GM12878 (cell line): ENCODE measurements at regions not wholly inside any gene's neighbourhood (a gene's known extent, or its start where the extent isn't known, plus 50 kb on each side); places are given as distances from the start of the nearest gene placed in this dataset.

ENCODE experiments used
- ATAC-seq: fragments of 200-7000 bp; cut with Tn5 transposase; 3 replicates; pipeline ENCODE4 v1.9.1; 2020; ENCODE audit warnings: mild to moderate bottlenecking, moderate library complexity
- BruUV-seq: library from RNA; stranded (reverse); fragments of 400-500 nt; replicated peaks from 2 replicates; lab custom pipeline; 2021; lab: Mats Ljungman, UMichigan
- CTCF ChIA-PET: fragments of 300-600 bp; sonication (Branson Sonifier 250); formaldehyde crosslinking; extraction: SDS; loops from one replicate; lab custom pipeline; 2021; ENCODE audit warnings: inconsistent platforms; lab: Yijun Ruan, JAX
- POLR2A ChIA-PET: fragments of 350-600 bp; formaldehyde crosslinking; extraction: SDS; loops from one replicate; lab custom pipeline; 2021; ENCODE audit warnings: inconsistent platforms; lab: Charles Lee
- RAD21 ChIA-PET: fragments of 300-600 bp; sonication (Branson Sonifier 250); formaldehyde crosslinking; loops from one replicate; lab custom pipeline; 2023; ENCODE audit warnings: antibody characterized with exemption; ENCODE audit not compliant: unreplicated experiment; lab: Charles Lee
- SMC1A ChIA-PET: fragments of 300-600 bp; sonication (Branson Sonifier 250); formaldehyde crosslinking; loops from one replicate; lab custom pipeline; 2023; ENCODE audit not compliant: unreplicated experiment, uncharacterized antibody; lab: Charles Lee
- DNase-seq: peaks from one replicate; pipeline ENCODE4 v3.0.0-alpha.2; 2011; ENCODE audit warnings: low read depth, low spot score
- FAIRE-seq: peaks from 3 replicates; lab custom pipeline; 2011; peaks lifted over from hg19 to GRCh38; lab: Jason Lieb, UNC
- H2AFZ ChIP-seq: 2 replicates; pipeline ENCODE4 v1.6.0; 2011; ENCODE audit warnings: low read depth, low read length, control low read depth; ENCODE audit not compliant: control insufficient read depth
- H3K27ac ChIP-seq: 2 replicates; pipeline ENCODE4 v1.5.1; 2011; ENCODE audit warnings: control low read depth; ENCODE audit not compliant: control insufficient read depth, insufficient read depth
- H3K27me3 ChIP-seq, 2 experiments: replicated peaks in 1 of 2; 2 replicates each; pipeline versions ENCODE4 v1.6.0 to v1.6.1; 2011; ENCODE audit warnings: low read length in 1 of 2; ENCODE audit not compliant: control insufficient read depth in 2 of 2, insufficient read depth in 2 of 2
- H3K36me3 ChIP-seq, 2 experiments: 2 replicates each; pipeline ENCODE4 v1.5.1; 2011; ENCODE audit warnings: low read length in 1 of 2; ENCODE audit not compliant: control insufficient read depth in 2 of 2, insufficient read depth in 2 of 2
- H3K4me1 ChIP-seq: 2 replicates; pipeline ENCODE4 v1.6.1; 2011; ENCODE audit warnings: mild to moderate bottlenecking, low read length, moderate library complexity, mixed read lengths; ENCODE audit not compliant: control insufficient read depth, insufficient read depth
- H3K4me2 ChIP-seq: 2 replicates; pipeline ENCODE4 v1.6.0; 2011; ENCODE audit warnings: control low read depth; ENCODE audit not compliant: control insufficient read depth, insufficient read depth
- H3K4me3 ChIP-seq: fragments of 200-600 bp; sonication (generic); 2 replicates; pipeline ENCODE4 v1.5.1; 2016
- H3K79me2 ChIP-seq: 2 replicates; pipeline ENCODE4 v1.6.0; 2011; ENCODE audit warnings: low read length; ENCODE audit not compliant: control insufficient read depth, insufficient read depth
- H3K9ac ChIP-seq: 2 replicates; pipeline ENCODE4 v1.8.0; 2011; ENCODE audit warnings: low read length, control low read depth, mixed read lengths; ENCODE audit not compliant: control insufficient read depth, insufficient read depth
- H3K9me3 ChIP-seq: replicated peaks from 3 replicates; pipeline ENCODE4 v1.5.1; 2011; ENCODE audit warnings: mild to moderate bottlenecking, low read length; ENCODE audit not compliant: control insufficient read depth, insufficient read depth
- H4K20me1 ChIP-seq: 2 replicates; pipeline ENCODE4 v1.6.0; 2011; ENCODE audit not compliant: control insufficient read depth, insufficient read depth
- BACH1 ChIP-seq: fragments of 450-650 bp; IDR thresholded peaks from 2 replicates; pipeline ENCODE4 v1.6.1; 2017; ENCODE audit warnings: mild to moderate bottlenecking, borderline replicate concordance
- BCLAF1 ChIP-seq: fragments of 450-650 bp; IDR thresholded peaks from 2 replicates; pipeline ENCODE4 v1.6.1; 2017; ENCODE audit warnings: antibody characterized with exemption, mild to moderate bottlenecking, moderate library complexity
- BMI1 ChIP-seq: fragments of 450-650 bp; IDR thresholded peaks from 2 replicates; pipeline ENCODE4 v1.6.1; 2016; ENCODE audit warnings: mild to moderate bottlenecking, moderate library complexity, borderline replicate concordance
- CBFB ChIP-seq: IDR thresholded peaks from 2 replicates; pipeline ENCODE4 v1.6.1; 2016; ENCODE audit warnings: antibody characterized with exemption, low read depth
- CHD1 ChIP-seq: IDR thresholded peaks from 2 replicates; pipeline ENCODE4 v1.6.1; 2012; ENCODE audit warnings: low read depth, low read length, improper control_type of control experiment
- DPF2 ChIP-seq: fragments of 450-650 bp; IDR thresholded peaks from 2 replicates; pipeline ENCODE4 v1.6.1; 2017; ENCODE audit warnings: mild to moderate bottlenecking
- ELK1 ChIP-seq: IDR thresholded peaks from 2 replicates; pipeline ENCODE4 v1.6.1; 2012; ENCODE audit warnings: low read depth, low read length, improper control_type of control experiment
- FOS ChIP-seq: IDR thresholded peaks from 3 replicates; pipeline ENCODE4 v1.6.1; 2011; ENCODE audit warnings: borderline replicate concordance; ENCODE audit not compliant: insufficient read length; ENCODE audit errors: extremely low read depth
- HDAC6 ChIP-seq: fragments of 200-600 bp; sonication (generic); IDR thresholded peaks from one replicate; pipeline ENCODE4 v1.8.0; 2017; ENCODE audit warnings: antibody characterized with exemption; ENCODE audit not compliant: unreplicated experiment
- HDGF ChIP-seq: fragments of 450-650 bp; IDR thresholded peaks from 2 replicates; pipeline ENCODE4 v1.6.1; 2016; ENCODE audit warnings: antibody characterized with exemption
- JUNB ChIP-seq: IDR thresholded peaks from 2 replicates; pipeline ENCODE4 v1.6.1; 2016; ENCODE audit warnings: antibody characterized with exemption, mild to moderate bottlenecking
- NFXL1 ChIP-seq: fragments of 450-650 bp; IDR thresholded peaks from 2 replicates; pipeline ENCODE4 v1.6.1; 2017; ENCODE audit warnings: antibody characterized with exemption, mild to moderate bottlenecking, borderline replicate concordance
- NRF1 ChIP-seq: conservative IDR thresholded peaks from 2 replicates; pipeline ENCODE4 v1.6.1; 2011; ENCODE audit warnings: mild to moderate bottlenecking, low read depth, low read length, improper control_type of control experiment
- POLR2AphosphoS5 ChIP-seq: IDR thresholded peaks from 2 replicates; pipeline ENCODE4 v1.6.1; 2011; ENCODE audit warnings: mild to moderate bottlenecking, low read length, inconsistent platforms
- POU2F2 ChIP-seq: IDR thresholded peaks from 3 replicates; pipeline ENCODE4 v1.6.1; 2011; ENCODE audit warnings: low read depth, mild to moderate bottlenecking, low read length, borderline replicate concordance
- RELB ChIP-seq: fragments of 450-650 bp; IDR thresholded peaks from 2 replicates; pipeline ENCODE4 v1.6.1; 2017; ENCODE audit warnings: low read depth, mild to moderate bottlenecking, moderate library complexity
- SP1 ChIP-seq: IDR thresholded peaks from one replicate; pipeline ENCODE4 v1.6.1; 2011; ENCODE audit warnings: low read depth, low read length
- SRF ChIP-seq, 2 experiments: IDR thresholded peaks; 2 replicates each; pipeline ENCODE4 v1.6.1; 2011; ENCODE audit warnings: low read depth in 2 of 2, low read length in 2 of 2, mild to moderate bottlenecking in 1 of 2, moderate library complexity in 1 of 2
- ZNF622 ChIP-seq: fragments of 450-650 bp; IDR thresholded peaks from 2 replicates; pipeline ENCODE4 v1.6.1; 2017; ENCODE audit warnings: mild to moderate bottlenecking, inconsistent platforms
- in situ Hi-C: fragments of 300-500 bp; cut with MboI; formaldehyde crosslinking; loops from 9 replicates; pipeline ENCODE4 v1.14.3; 2018; ENCODE audit warnings: mixed read lengths
- intact Hi-C: fragments of 100-400 bp; cut with micrococcal nuclease; formaldehyde crosslinking; loops from one replicate; pipeline ENCODE4 v1.14.2; 2022; ENCODE audit not compliant: unreplicated experiment

GRCh38 chr12:53852061-53852460, 86.6 kb upstream of the HOXC13 start (continued):
- TF ChIP-seq POLR2AphosphoS5: no peak
- no peak for TF ChIP-seq ELK1
- TF ChIP-seq SRF (IDR thresholded peaks at IDR 0.05; ENCODE audit: low read depth in 2 of 2, low read length in 2 of 2): no peak
- TF ChIP-seq, all 136 proteins: peak for 0

- DNase-seq (no peak), FAIRE-seq (no peak), ATAC-seq (no peak)
- Histone ChIP-seq H3K9me3 (no peaks in the 10 kb centered on the region), H3K4me1 (no peaks in the 10 kb centered on the region), H3K36me3 (no peaks in the 10 kb centered on the region), H3K4me3 (no peak overlapping the region), H4K20me1 (no peaks in the 10 kb centered on the region), H3K4me2 (no peak overlapping the region), H2AFZ (no peak overlapping the region), H3K9ac (no peak overlapping the region), H3K27me3 (peaks cover 0 to 6% of the 10 kb centered on the region in 2 experiments; a peak in 1 of 4 replicates), H3K79me2 (no peaks in the 10 kb centered on the region), H3K27ac (no peak overlapping the region)
- intact Hi-C loops (no loop called here), in situ Hi-C loops (no loop called here)
- ChIA-PET RAD21 (no interaction called here), CTCF (interaction anchor here (1.0 kb wide), 1 partner anchor 10 kb away, joined by 3 read pairs; no protein-coding TSS in a partner anchor), SMC1A (no interaction called here), POLR2A (no interaction called here)
- no TSS peak for BruUV-seq
- no peak for TF ChIP-seq BCLAF1
- TF ChIP-seq CBFB: no peak
- TF ChIP-seq HDGF: no peak
- TF ChIP-seq DPF2: no peak
- TF ChIP-seq FOS: no peak
- TF ChIP-seq HDAC6: no peak
- TF ChIP-seq JUNB: no peak
- TF ChIP-seq BACH1: no peak
- TF ChIP-seq BMI1: no peak
- no peak for TF ChIP-seq SP1
- TF ChIP-seq RELB: no peak
- no peak for TF ChIP-seq NFXL1
- no peak for TF ChIP-seq CHD1
- TF ChIP-seq POU2F2: no peak
- TF ChIP-seq ELK1: no peak
- no peak for TF ChIP-seq ZNF622
- TF ChIP-seq NRF1: no peak
Measured at GRCh38 chr12:53852992-53853391, 85.6 kb upstream of the HOXC13 start.
